GM12873 (cell line): ENCODE measurements at regions not wholly inside any gene's neighbourhood (a gene's known extent, or its start where the extent isn't known, plus 50 kb on each side); places are given as distances from the start of the nearest gene placed in this dataset.
A peak's percentile ranks its signal among the peaks of the same experiment; 100 is the strongest.

ENCODE experiments used
- CTCF ChIP-seq: IDR thresholded peaks from 2 replicates; pipeline ENCODE4 v1.5.1; 2012; ENCODE audit warnings: low read depth, mild to moderate bottlenecking, moderate library complexity, low read length, control low read depth; ENCODE audit not compliant: insufficient read depth; ENCODE audit errors: missing control alignments

DNA sequence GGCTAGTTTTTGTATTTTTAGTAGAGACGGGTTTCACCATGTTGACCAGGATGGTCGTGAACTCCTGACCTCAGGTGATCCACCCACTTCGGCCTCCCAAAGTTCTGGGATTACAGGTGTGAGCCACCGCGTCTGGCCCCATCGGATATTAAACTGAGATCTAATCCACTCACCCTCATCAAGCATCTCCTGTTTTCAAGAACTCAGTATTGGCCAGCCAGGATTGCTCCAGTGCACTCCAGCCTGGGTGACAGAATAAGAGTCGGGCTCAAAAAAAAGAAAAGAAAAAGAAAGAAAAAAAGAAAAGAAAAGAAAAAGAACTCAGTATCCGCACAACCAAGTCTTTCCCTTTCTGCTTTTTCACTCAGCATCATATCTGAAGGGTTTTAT is 167.6 kb downstream of the OR13H1 start:
- TF ChIP-seq CTCF = no peak

GRCh38 chrX:131723646-131724045 is 179.8 kb downstream of the OR13H1 start:
- TF ChIP-seq CTCF = no peak

DNA sequence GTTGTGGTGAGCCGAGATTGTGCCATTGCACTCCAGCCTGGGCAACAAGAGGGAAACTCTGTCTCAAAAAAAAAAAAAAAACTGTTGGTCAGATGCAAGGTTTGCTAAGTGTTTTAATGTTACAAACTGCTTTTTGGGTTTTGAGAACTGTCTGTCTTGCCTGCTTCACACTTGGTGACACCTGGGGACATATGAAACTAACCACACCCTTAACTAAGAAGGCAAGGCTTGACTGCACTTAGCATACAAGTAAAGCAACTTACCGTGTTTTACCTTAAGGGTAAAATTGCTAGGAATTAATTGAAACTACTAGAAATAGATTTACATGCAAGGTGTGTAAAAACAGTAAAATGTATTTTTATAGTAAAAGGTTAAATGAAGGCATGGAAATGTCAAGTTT is 180.4 kb downstream of the OR13H1 start:
- TF ChIP-seq CTCF = no peak

DNA sequence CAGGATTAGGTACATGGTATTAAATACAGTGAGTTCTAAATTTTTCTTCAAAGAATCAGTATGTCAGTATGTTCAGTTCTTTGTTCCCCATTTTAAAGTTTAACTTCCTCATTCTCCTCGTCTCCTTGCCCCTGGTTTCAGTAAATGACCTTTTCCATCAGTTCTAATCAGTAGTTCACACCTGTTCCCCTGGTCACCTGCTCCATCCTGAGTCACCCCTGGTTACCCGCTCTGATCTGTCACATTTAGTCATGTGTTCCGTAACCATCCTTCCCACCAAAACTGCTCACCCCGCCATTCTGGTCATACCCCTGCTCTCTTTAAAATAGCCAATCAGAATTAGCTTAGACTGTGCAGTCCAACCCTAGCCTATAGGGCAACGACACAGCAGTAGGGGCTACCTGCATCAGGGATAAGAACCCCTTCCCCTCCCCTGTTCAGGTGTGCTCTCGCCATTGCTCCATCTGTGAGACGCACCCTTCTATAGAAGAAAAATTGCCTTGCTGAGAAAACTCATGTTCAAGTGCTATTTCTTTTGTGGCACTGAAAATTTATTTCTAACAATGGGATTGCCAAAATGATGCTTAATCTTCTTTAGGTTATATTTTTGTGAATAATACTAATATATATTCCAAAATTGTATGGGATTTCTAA is 181.3 kb downstream of the OR13H1 start:
- no peak for TF ChIP-seq CTCF

GRCh38 chrX:131727778-131728177 is 183.9 kb downstream of the OR13H1 start:
- TF ChIP-seq CTCF = no peak

GRCh38 chrX:131728295-131729145 is 184.6 kb downstream of the OR13H1 start:
- TF ChIP-seq CTCF = peak; percentile 54

- peak; percentile 48 for TF ChIP-seq CTCF
These were observed 185.4 kb downstream of the OR13H1 start for GRCh38 chrX:131729295-131729694.
